Keratinocyte (primary cell): ENCODE measurements at regions not wholly inside any gene's neighbourhood (a gene's known extent, or its start where the extent isn't known, plus 50 kb on each side); places are given as distances from the start of the nearest gene placed in this dataset.

Source experiments
- DNase-seq: peaks from one replicate; pipeline ENCODE4 v3.0.0-alpha.2; 2011; ENCODE audit warnings: low read depth, missing footprints, low spot score
- FAIRE-seq: peaks from 2 replicates; lab custom pipeline; 2011; peaks lifted over from hg19 to GRCh38; lab: Jason Lieb, UNC
- H2AFZ ChIP-seq: 2 replicates; pipeline ENCODE4 v1.6.0; 2012; ENCODE audit warnings: low read length, control low read depth, inconsistent platforms; ENCODE audit not compliant: control insufficient read depth
- H3K27ac ChIP-seq: 2 replicates; pipeline ENCODE4 v1.5.1; 2011; ENCODE audit warnings: low read length; ENCODE audit not compliant: control insufficient read depth, insufficient read depth
- H3K27me3 ChIP-seq: 3 replicates; pipeline ENCODE4 v1.6.0; 2011; ENCODE audit warnings: low read length; ENCODE audit not compliant: control insufficient read depth, insufficient read depth; ENCODE audit errors: extremely low read depth
- H3K36me3 ChIP-seq, 2 experiments: 2 replicates in 1 of 2; 3 replicates in 1 of 2; pipeline ENCODE4 v1.5.1; 2011; ENCODE audit warnings: low read length in 2 of 2, mild to moderate bottlenecking in 1 of 2; ENCODE audit not compliant: control insufficient read depth in 2 of 2, insufficient read depth in 2 of 2; ENCODE audit errors: extremely low read depth in 1 of 2
- H3K4me1 ChIP-seq: 3 replicates; pipeline ENCODE4 v1.5.1; 2011; ENCODE audit warnings: low read length; ENCODE audit not compliant: control insufficient read depth, insufficient read depth; ENCODE audit errors: extremely low read depth
- H3K4me2 ChIP-seq: 3 replicates; pipeline ENCODE4 v1.6.0; 2011; ENCODE audit warnings: low read depth, low read length; ENCODE audit not compliant: control insufficient read depth, insufficient read depth; ENCODE audit errors: extremely low read depth
- H3K4me3 ChIP-seq, 3 experiments: fragments of 200-600 bp in 1 of 3; sonication (generic) in 1 of 3; 2 replicates in 2 of 3; 3 replicates in 1 of 3; pipeline ENCODE4 v1.5.1; 2011 to 2016; ENCODE audit warnings: low read length in 3 of 3, mild to moderate bottlenecking in 3 of 3, control low read depth in 2 of 3, inconsistent platforms in 1 of 3, low read depth in 1 of 3, mixed read lengths in 1 of 3, mixed run types in 1 of 3, moderate library complexity in 1 of 3; ENCODE audit not compliant: control insufficient read depth in 2 of 3, insufficient read depth in 2 of 3; ENCODE audit errors: extremely low read depth in 1 of 3
- H3K79me2 ChIP-seq: 2 replicates; pipeline ENCODE4 v1.6.0; 2012; ENCODE audit warnings: low read length; ENCODE audit not compliant: control insufficient read depth, insufficient read depth
- H3K9ac ChIP-seq: 3 replicates; pipeline ENCODE4 v1.6.0; 2011; ENCODE audit warnings: low read length; ENCODE audit not compliant: control insufficient read depth, insufficient read depth; ENCODE audit errors: extremely low read depth
- H3K9me1 ChIP-seq: 3 replicates; pipeline ENCODE4 v1.6.0; 2011; ENCODE audit warnings: low read length; ENCODE audit not compliant: control insufficient read depth, insufficient read depth; ENCODE audit errors: extremely low read depth
- H3K9me3 ChIP-seq: 2 replicates; pipeline ENCODE4 v1.5.1; 2012; ENCODE audit warnings: low read depth, low read length; ENCODE audit not compliant: control insufficient read depth
- H4K20me1 ChIP-seq: 3 replicates; pipeline ENCODE4 v1.6.0; 2011; ENCODE audit warnings: low read length; ENCODE audit not compliant: control insufficient read depth, insufficient read depth; ENCODE audit errors: extremely low read depth
- CTCF ChIP-seq, 3 experiments: IDR thresholded peaks in 1 of 3; conservative IDR thresholded peaks in 1 of 3; optimal IDR thresholded peaks in 1 of 3; 2 replicates in 2 of 3; 3 replicates in 1 of 3; pipeline versions ENCODE3 to v1.5.1; 2011; ENCODE audit warnings: low read length in 3 of 3, mild to moderate bottlenecking in 3 of 3, moderate library complexity in 2 of 3, control low read depth in 1 of 3, inconsistent platforms in 1 of 3; ENCODE audit not compliant: insufficient read depth in 2 of 3; ENCODE audit errors: extremely low read depth in 1 of 3
- EZH2 ChIP-seq: IDR thresholded peaks from one replicate; pipeline ENCODE4 v1.6.1; 2012; ENCODE audit warnings: inconsistent platforms, mild to moderate bottlenecking, low read length, moderate library complexity
- dilution Hi-C: fragments of 300-500 bp; cut with MboI; formaldehyde crosslinking; loops from one replicate; pipeline ENCODE4 v1.7.0; 2020; ENCODE audit warnings: low sequenced_read_pairs; ENCODE audit not compliant: extremely low pct_ligation_motif_present

GRCh38 chr18:60117321-60117720 is 217.5 kb downstream of the PMAIP1 start:
- no peaks in the 10 kb centered on the region for H3K79me2 ChIP-seq
- H3K27me3 ChIP-seq = no peaks in the 10 kb centered on the region
- H3K9ac ChIP-seq = no peak overlapping the region
- DNase-seq = no peak
- H4K20me1 ChIP-seq = no peaks in the 10 kb centered on the region
- no peak for FAIRE-seq
- dilution Hi-C loops = no loop called here
- no peak overlapping the region for H3K4me2 ChIP-seq
- no peak overlapping the region for H3K4me3 ChIP-seq
- no peak overlapping the region for H3K27ac ChIP-seq
- H3K9me3 ChIP-seq = no peaks in the 10 kb centered on the region
- TF ChIP-seq CTCF (optimal IDR thresholded peaks at IDR 0.05 in 1 of 3, IDR thresholded peaks at IDR 0.05 in 1 of 3, conservative IDR thresholded peaks at IDR 0.05 in 1 of 3; ENCODE audit: extremely low read depth in 1 of 3, insufficient read depth in 2 of 3, low read length in 3 of 3) = no peak
- no peaks in the 10 kb centered on the region for H3K36me3 ChIP-seq
- no peaks in the 10 kb centered on the region for H3K9me1 ChIP-seq
- H2AFZ ChIP-seq = no peak overlapping the region
- H3K4me1 ChIP-seq = no peaks in the 10 kb centered on the region

DNA sequence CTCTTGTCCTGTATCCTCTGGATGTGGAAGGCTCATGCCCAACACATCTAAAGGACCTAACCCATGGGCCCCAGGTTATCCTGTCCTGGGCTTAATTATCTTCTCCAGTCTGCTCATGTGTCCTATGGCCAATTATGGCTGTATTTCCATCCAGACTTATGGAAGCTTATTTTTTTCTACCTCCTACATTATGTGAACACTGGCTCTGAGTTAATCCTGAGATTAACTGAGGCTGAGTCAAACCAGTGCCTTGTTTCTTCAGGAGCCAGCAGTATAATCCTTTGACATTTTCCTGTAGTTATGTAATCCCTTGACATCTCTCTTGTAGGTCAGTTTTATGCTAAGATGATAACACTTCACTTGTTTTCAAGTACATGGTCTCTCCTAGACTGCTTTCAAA is 213.6 kb downstream of the PMAIP1 start:
- H3K27me3 ChIP-seq = no peaks in the 10 kb centered on the region
- H3K27ac ChIP-seq = no peak overlapping the region
- no peaks in the 10 kb centered on the region for H3K9me1 ChIP-seq
- H3K9me3 ChIP-seq = no peaks in the 10 kb centered on the region
- TF ChIP-seq CTCF (optimal IDR thresholded peaks at IDR 0.05 in 1 of 3, IDR thresholded peaks at IDR 0.05 in 1 of 3, conservative IDR thresholded peaks at IDR 0.05 in 1 of 3; ENCODE audit: extremely low read depth in 1 of 3, insufficient read depth in 2 of 3, low read length in 3 of 3) (no peak), EZH2 (no peak)
- H4K20me1 ChIP-seq = no peaks in the 10 kb centered on the region
- no peaks in the 10 kb centered on the region for H3K4me1 ChIP-seq
- no peak overlapping the region for H3K4me2 ChIP-seq
- H3K36me3 ChIP-seq = no peaks in the 10 kb centered on the region
- dilution Hi-C loops = no loop called here
- H3K9ac ChIP-seq = no peak overlapping the region
- FAIRE-seq = no peak
- no peak overlapping the region for H2AFZ ChIP-seq
- H3K4me3 ChIP-seq = no peak overlapping the region
- H3K79me2 ChIP-seq = no peaks in the 10 kb centered on the region
- no peak for DNase-seq
